ENCODE measurements at regions not wholly inside any gene's neighbourhood (a gene's known extent, or its start where the extent isn't known, plus 50 kb on each side); places are given as distances from the start of the nearest gene placed in this dataset.

DNA sequence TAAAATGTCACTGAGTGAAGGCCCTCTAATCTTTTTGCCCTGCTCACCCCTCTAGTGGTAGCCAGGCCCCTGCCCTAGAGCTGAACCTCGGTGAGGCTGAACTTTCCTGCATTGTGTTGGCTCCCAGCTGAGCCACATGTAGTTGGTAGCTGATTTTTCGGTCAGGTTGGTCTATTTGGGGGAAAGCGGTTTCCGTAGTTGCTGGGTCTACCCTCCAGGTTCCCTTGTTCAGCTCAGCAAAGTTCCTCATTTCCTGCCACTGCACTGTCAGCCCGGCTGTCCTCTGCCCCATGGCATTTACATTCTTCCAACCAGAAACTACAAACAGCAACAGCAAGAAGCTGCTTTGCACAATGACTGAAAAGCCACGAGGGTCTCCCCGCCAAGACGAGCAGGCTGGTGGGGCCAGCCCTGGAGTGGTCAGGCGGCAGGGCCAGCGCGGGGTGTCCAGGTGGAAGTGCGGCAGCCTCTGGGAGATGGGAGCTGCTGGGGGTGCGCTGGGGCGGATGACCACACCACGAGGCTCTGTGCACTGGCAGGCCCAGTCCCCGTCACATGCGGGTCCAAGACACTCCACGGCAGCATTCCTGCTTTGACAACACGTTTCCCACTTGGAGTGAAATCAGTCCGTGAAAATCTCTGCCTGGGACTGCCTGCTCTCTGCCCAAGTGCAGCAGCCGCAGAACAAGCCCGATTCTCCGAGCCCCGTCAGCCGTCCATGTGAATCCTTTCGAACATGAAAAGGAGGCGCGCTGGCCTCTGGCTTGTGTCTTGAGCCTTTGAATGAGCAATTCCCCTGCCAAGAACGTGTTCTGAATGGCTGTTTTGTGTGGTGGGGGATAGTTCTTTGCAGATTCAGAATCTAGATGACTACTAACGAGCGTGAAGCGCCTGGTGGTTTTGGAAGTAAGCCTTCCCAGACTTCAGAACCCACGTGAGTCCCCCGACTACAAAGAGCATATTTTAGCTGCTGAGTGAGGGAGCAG, 159.4 kb downstream of the ASB1 start:
- TF ChIP-seq CTCF (IDR thresholded peaks at IDR 0.05) (no peak), POLR2A (IDR thresholded peaks at IDR 0.05) (no peak)
